ENCODE measurements at regions not wholly inside any gene's neighbourhood (a gene's known extent, or its start where the extent isn't known, plus 50 kb on each side); places are given as distances from the start of the nearest gene placed in this dataset.

- no peaks in the 10 kb centered on the region for H3K36me3 ChIP-seq (ENCODE audit: control insufficient read depth, insufficient read depth, low read length)
- H3K4me1 Mint-ChIP-seq (ENCODE audit: low read depth, unreplicated experiment) = peaks cover 13% of the 10 kb centered on the region
- no peak overlapping the region for H3K4me3 ChIP-seq (ENCODE audit: low read depth, low read length)
- H3K4me1 ChIP-seq = peaks cover 4% of the 10 kb centered on the region
- H3K27me3 Mint-ChIP-seq (ENCODE audit: insufficient read depth, unreplicated experiment) = no peaks in the 10 kb centered on the region
- ChIA-PET POLR2A (interaction anchor here (0.7 kb wide), 1 partner anchor 130 kb away, joined by 3 read pairs; no protein-coding TSS in a partner anchor), CTCF (no interaction called here)
- H3K36me3 Mint-ChIP-seq (ENCODE audit: insufficient read depth, unreplicated experiment) = no peaks in the 10 kb centered on the region
- intact Hi-C loops (cut with micrococcal nuclease; ENCODE audit: unreplicated experiment) = no loop called here
- no TSS peak for BruUV-seq (replicated peaks)
- no peaks in the 10 kb centered on the region for H3K9me3 Mint-ChIP-seq (ENCODE audit: unreplicated experiment)
- TF ChIP-seq CTCF (IDR thresholded peaks at IDR 0.05; ENCODE audit: insufficient read depth in 1 of 2, low read depth in 1 of 2, low read length in 1 of 2, severe bottlenecking in 1 of 2, unreplicated experiment in 1 of 2) = no peak
- DNase-seq = no peak
- H3K4me3 Mint-ChIP-seq (ENCODE audit: unreplicated experiment) = no peak overlapping the region
- H3K27ac Mint-ChIP-seq (ENCODE audit: unreplicated experiment) = no peak overlapping the region
- no peaks in the 10 kb centered on the region for H3K27me3 ChIP-seq (replicated peaks; ENCODE audit: control insufficient read depth, insufficient read depth, low read length)
- H3K9me3 ChIP-seq = no peaks in the 10 kb centered on the region
Measured at GRCh38 chr2:85953476-85953875, 64.7 kb upstream of the ST3GAL5 start.

DNA sequence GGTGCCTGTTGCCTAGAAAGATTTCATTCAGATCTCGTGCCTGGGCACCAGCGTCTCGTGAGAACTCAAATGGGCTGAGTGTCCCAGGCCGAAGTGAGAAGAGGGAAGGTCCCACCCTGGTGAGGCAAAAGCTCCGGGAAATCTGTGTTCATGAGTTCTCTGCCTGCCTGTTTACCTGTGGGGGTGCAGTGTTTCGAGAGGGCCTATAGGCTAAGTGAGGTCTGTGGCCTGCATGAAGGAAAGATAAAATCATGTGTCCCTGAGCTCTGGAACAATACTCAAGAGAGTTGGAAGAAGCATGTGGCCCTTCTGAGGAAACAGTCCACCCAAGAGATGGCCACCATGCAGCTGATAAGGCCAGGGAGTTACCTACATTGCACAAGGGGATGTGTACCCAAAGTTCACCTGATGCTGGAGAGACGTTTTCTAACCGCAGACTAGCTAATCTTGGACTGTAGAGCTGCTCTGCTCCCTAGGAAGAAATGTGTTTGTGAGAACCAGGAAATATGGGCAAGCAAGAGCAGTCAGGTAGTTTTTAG is 63.5 kb upstream of the ST3GAL5 start:
- ChIA-PET CTCF (interaction anchor here (0.6 kb wide), 1 partner anchor 369 kb away, joined by 4 read pairs; no protein-coding TSS in a partner anchor), POLR2A (no interaction called here)
- Mint-ChIP-seq H3K4me1 (ENCODE audit: low read depth, unreplicated experiment) (peaks cover 13% of the 10 kb centered on the region), H3K27me3 (ENCODE audit: insufficient read depth, unreplicated experiment) (no peaks in the 10 kb centered on the region), H3K36me3 (ENCODE audit: insufficient read depth, unreplicated experiment) (no peaks in the 10 kb centered on the region), H3K4me3 (ENCODE audit: unreplicated experiment) (no peak overlapping the region), H3K9me3 (ENCODE audit: unreplicated experiment) (peaks cover 7% of the 10 kb centered on the region), H3K27ac (ENCODE audit: unreplicated experiment) (no peak overlapping the region)
- BruUV-seq (replicated peaks) = no TSS peak
- Histone ChIP-seq H3K27me3 (replicated peaks; ENCODE audit: control insufficient read depth, insufficient read depth, low read length) (no peaks in the 10 kb centered on the region), H3K36me3 (ENCODE audit: control insufficient read depth, insufficient read depth, low read length) (no peaks in the 10 kb centered on the region), H3K4me3 (ENCODE audit: low read depth, low read length) (no peak overlapping the region), H3K4me1 (peaks cover 4% of the 10 kb centered on the region), H3K9me3 (0 out of 2 replicates have a peak, but pooled peaks cover 7% of the 10 kb centered on the region)
- no peak for TF ChIP-seq CTCF (IDR thresholded peaks at IDR 0.05; ENCODE audit: insufficient read depth in 1 of 2, low read depth in 1 of 2, low read length in 1 of 2, severe bottlenecking in 1 of 2, unreplicated experiment in 1 of 2)
- no peak for DNase-seq
- intact Hi-C loops (cut with micrococcal nuclease; ENCODE audit: unreplicated experiment) = no loop called here

DNA sequence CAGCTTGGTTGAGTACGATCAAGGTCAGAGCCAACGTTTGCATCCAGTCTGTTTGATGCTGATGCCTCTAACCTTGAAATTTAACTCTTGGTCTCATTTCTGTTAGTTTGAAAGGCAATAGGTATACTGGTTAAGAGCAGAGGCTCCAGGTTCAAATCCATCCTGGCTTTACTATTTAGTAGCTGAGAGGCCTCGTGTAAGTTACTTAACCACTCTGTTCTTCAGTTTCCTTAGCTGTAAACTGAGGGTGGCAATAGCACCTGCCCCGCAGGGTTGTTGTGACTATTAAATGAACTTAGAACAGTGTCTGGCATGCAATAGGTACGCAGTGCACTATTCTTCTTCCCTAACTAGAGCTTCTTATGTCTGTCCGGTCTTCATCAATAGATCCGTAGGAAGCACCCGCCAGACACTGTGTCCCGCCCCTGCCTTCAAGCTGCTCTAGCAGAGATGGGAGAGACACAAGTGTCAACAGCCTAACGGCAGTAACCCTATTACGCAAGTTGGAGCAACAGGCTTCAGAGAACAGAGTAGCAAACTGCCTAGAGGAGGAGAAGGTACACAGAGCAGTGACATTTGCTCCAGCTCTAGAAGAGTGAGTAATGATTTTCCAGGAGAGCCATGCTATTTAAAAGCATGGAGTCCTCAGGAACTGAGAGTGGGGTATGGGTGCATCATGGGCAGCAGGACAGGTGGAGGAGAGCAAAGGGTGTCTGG is 62.7 kb upstream of the ST3GAL5 start:
- Mint-ChIP-seq H3K36me3 (ENCODE audit: insufficient read depth, unreplicated experiment) (no peaks in the 10 kb centered on the region), H3K4me1 (ENCODE audit: low read depth, unreplicated experiment) (peaks cover 13% of the 10 kb centered on the region), H3K27me3 (ENCODE audit: insufficient read depth, unreplicated experiment) (no peaks in the 10 kb centered on the region), H3K4me3 (ENCODE audit: unreplicated experiment) (no peak overlapping the region), H3K27ac (ENCODE audit: unreplicated experiment) (no peak overlapping the region), H3K9me3 (ENCODE audit: unreplicated experiment) (peaks cover 15% of the 10 kb centered on the region)
- no peaks in the 10 kb centered on the region for H3K36me3 ChIP-seq (ENCODE audit: control insufficient read depth, insufficient read depth, low read length)
- ChIA-PET CTCF (no interaction called here), POLR2A (no interaction called here)
- H3K9me3 ChIP-seq = 0 out of 2 replicates have a peak, but pooled peaks cover 7% of the 10 kb centered on the region
- no peak for DNase-seq
- TF ChIP-seq CTCF (IDR thresholded peaks at IDR 0.05; ENCODE audit: insufficient read depth in 1 of 2, low read depth in 1 of 2, low read length in 1 of 2, severe bottlenecking in 1 of 2, unreplicated experiment in 1 of 2) = no peak
- BruUV-seq (replicated peaks) = no TSS peak
- H3K27me3 ChIP-seq (replicated peaks; ENCODE audit: control insufficient read depth, insufficient read depth, low read length) = no peaks in the 10 kb centered on the region
- no peak overlapping the region for H3K4me3 ChIP-seq (ENCODE audit: low read depth, low read length)
- peaks cover 4% of the 10 kb centered on the region for H3K4me1 ChIP-seq
- intact Hi-C loops (cut with micrococcal nuclease; ENCODE audit: unreplicated experiment) = no loop called here

Data from Caco-2 (cell line).